NB4 (cell line): ENCODE measurements at regions not wholly inside any gene's neighbourhood (a gene's known extent, or its start where the extent isn't known, plus 50 kb on each side); places are given as distances from the start of the nearest gene placed in this dataset.
"Not testable (repeated sequence)": the region's sequence is repeated elsewhere in the genome, so short reads cannot be mapped to it uniquely, and the experiment has no call there.

ENCODE experiments used
- CTCF ChIP-seq: IDR thresholded peaks from one replicate; pipeline ENCODE4 v1.5.1; 2012; ENCODE audit warnings: low read depth, low read length
- MYC ChIP-seq: IDR thresholded peaks from 2 replicates; pipeline ENCODE4 v1.6.1; 2011; ENCODE audit warnings: low read depth, low read length
- POLR2A ChIP-seq: IDR thresholded peaks from 2 replicates; pipeline ENCODE4 v1.6.1; 2011; ENCODE audit warnings: mild to moderate bottlenecking; ENCODE audit not compliant: insufficient read length; ENCODE audit errors: extremely low read depth

GRCh38 chr7:56889454-56889853 is 242.8 kb downstream of the ZNF479 start:
- not testable (repeated sequence) for TF ChIP-seq CTCF, POLR2A, MYC
